ENCODE measurements at regions not wholly inside any gene's neighbourhood (a gene's known extent, or its start where the extent isn't known, plus 50 kb on each side); places are given as distances from the start of the nearest gene placed in this dataset.

- no peak for DNase-seq
- POLR2A ChIA-PET = no interaction called here
- Histone ChIP-seq H3K4me3 (ENCODE audit: control insufficient read depth in 1 of 7, extremely low read depth in 1 of 7, insufficient read depth in 4 of 7, low read depth in 2 of 7, low read length in 6 of 7) (no peak overlapping the region), H3K27ac (ENCODE audit: insufficient read depth in 1 of 2, low read depth in 1 of 2, low read length in 2 of 2, poor library complexity in 1 of 2, severe bottlenecking in 2 of 2) (no peak overlapping the region), H3K4me1 (ENCODE audit: control extremely low read depth in 1 of 4, control insufficient read depth in 4 of 4, insufficient read depth in 4 of 4, low read length in 3 of 4) (no peaks in the 10 kb centered on the region), H3K27me3 (replicated peaks in 2 of 5; ENCODE audit: control insufficient read depth in 4 of 5, insufficient read depth in 5 of 5, low read length in 4 of 5) (peaks cover 0 to 2% (median 0%) of the 10 kb centered on the region in 5 experiments), H3K36me3 (ENCODE audit: control insufficient read depth in 4 of 4, insufficient read depth in 4 of 4, low read length in 3 of 4) (no peaks in the 10 kb centered on the region), H3K9me3 (ENCODE audit: control extremely low read depth in 1 of 5, control insufficient read depth in 4 of 5, insufficient read depth in 2 of 5, low read depth in 1 of 5, low read length in 4 of 5) (no peaks in the 10 kb centered on the region)
- 94% methylated on average over 4 of the region's 5 CpGs for WGBS (ENCODE audit: insufficient coverage)
- CTCF ChIA-PET = no interaction called here
Measured at GRCh38 chr3:64385277-64385676, 160.0 kb upstream of the PRICKLE2 start.

- CTCF ChIA-PET = interaction anchor here (1.0 kb wide), 1 partner anchor 130 kb away, joined by 4 read pairs; no protein-coding TSS in a partner anchor
- no peak for DNase-seq
- H3K4me3 ChIP-seq (ENCODE audit: control insufficient read depth in 1 of 7, extremely low read depth in 1 of 7, insufficient read depth in 4 of 7, low read depth in 2 of 7, low read length in 6 of 7) = no peak overlapping the region
- no peaks in the 10 kb centered on the region for H3K36me3 ChIP-seq (ENCODE audit: control insufficient read depth in 4 of 4, insufficient read depth in 4 of 4, low read length in 3 of 4)
- H3K9me3 ChIP-seq (ENCODE audit: control extremely low read depth in 1 of 5, control insufficient read depth in 4 of 5, insufficient read depth in 2 of 5, low read depth in 1 of 5, low read length in 4 of 5) = no peaks in the 10 kb centered on the region
- 100% methylated on average over 2 of the region's 3 CpGs for WGBS (ENCODE audit: insufficient coverage)
- H3K4me1 ChIP-seq (ENCODE audit: control extremely low read depth in 1 of 4, control insufficient read depth in 4 of 4, insufficient read depth in 4 of 4, low read length in 3 of 4) = no peaks in the 10 kb centered on the region
- H3K27me3 ChIP-seq (replicated peaks in 2 of 5; ENCODE audit: control insufficient read depth in 4 of 5, insufficient read depth in 5 of 5, low read length in 4 of 5) = peaks cover 0 to 2% (median 0%) of the 10 kb centered on the region in 5 experiments
- POLR2A ChIA-PET = no interaction called here
- no peak overlapping the region for H3K27ac ChIP-seq (ENCODE audit: insufficient read depth in 1 of 2, low read depth in 1 of 2, low read length in 2 of 2, poor library complexity in 1 of 2, severe bottlenecking in 2 of 2)
Measured at GRCh38 chr3:64384561-64384960, 159.3 kb upstream of the PRICKLE2 start.

- WGBS (ENCODE audit: insufficient coverage) = no CpG with 5 or more reads among the region's 2 CpGs
- Histone ChIP-seq H3K27me3 (replicated peaks in 2 of 5; ENCODE audit: control insufficient read depth in 4 of 5, insufficient read depth in 5 of 5, low read length in 4 of 5) (peaks cover 0 to 2% (median 0%) of the 10 kb centered on the region in 5 experiments), H3K36me3 (ENCODE audit: control insufficient read depth in 4 of 4, insufficient read depth in 4 of 4, low read length in 3 of 4) (no peaks in the 10 kb centered on the region), H3K9me3 (ENCODE audit: control extremely low read depth in 1 of 5, control insufficient read depth in 4 of 5, insufficient read depth in 2 of 5, low read depth in 1 of 5, low read length in 4 of 5) (no peaks in the 10 kb centered on the region), H3K4me3 (ENCODE audit: control insufficient read depth in 1 of 7, extremely low read depth in 1 of 7, insufficient read depth in 4 of 7, low read depth in 2 of 7, low read length in 6 of 7) (no peak overlapping the region), H3K4me1 (ENCODE audit: control extremely low read depth in 1 of 4, control insufficient read depth in 4 of 4, insufficient read depth in 4 of 4, low read length in 3 of 4) (no peaks in the 10 kb centered on the region), H3K27ac (ENCODE audit: insufficient read depth in 1 of 2, low read depth in 1 of 2, low read length in 2 of 2, poor library complexity in 1 of 2, severe bottlenecking in 2 of 2) (no peak overlapping the region)
- ChIA-PET POLR2A (no interaction called here), CTCF (no interaction called here)
- DNase-seq = no peak
Measured at GRCh38 chr3:64382153-64382552, 156.9 kb upstream of the PRICKLE2 start.

- Histone ChIP-seq H3K27ac (ENCODE audit: insufficient read depth in 1 of 2, low read depth in 1 of 2, low read length in 2 of 2, poor library complexity in 1 of 2, severe bottlenecking in 2 of 2) (no peak overlapping the region), H3K36me3 (ENCODE audit: control insufficient read depth in 4 of 4, insufficient read depth in 4 of 4, low read length in 3 of 4) (no peaks in the 10 kb centered on the region), H3K9me3 (ENCODE audit: control extremely low read depth in 1 of 5, control insufficient read depth in 4 of 5, insufficient read depth in 2 of 5, low read depth in 1 of 5, low read length in 4 of 5) (no peaks in the 10 kb centered on the region), H3K4me1 (ENCODE audit: control extremely low read depth in 1 of 4, control insufficient read depth in 4 of 4, insufficient read depth in 4 of 4, low read length in 3 of 4) (no peaks in the 10 kb centered on the region), H3K27me3 (replicated peaks in 2 of 5; ENCODE audit: control insufficient read depth in 4 of 5, insufficient read depth in 5 of 5, low read length in 4 of 5) (peaks cover 0 to 2% (median 0%) of the 10 kb centered on the region in 5 experiments), H3K4me3 (ENCODE audit: control insufficient read depth in 1 of 7, extremely low read depth in 1 of 7, insufficient read depth in 4 of 7, low read depth in 2 of 7, low read length in 6 of 7) (no peak overlapping the region)
- WGBS (ENCODE audit: insufficient coverage) = 76% methylated on average over 4 of the region's 4 CpGs
- CTCF ChIA-PET = no interaction called here
- DNase-seq = no peak
- POLR2A ChIA-PET = no interaction called here
Measured at GRCh38 chr3:64381367-64381766, 156.1 kb upstream of the PRICKLE2 start.

DNA sequence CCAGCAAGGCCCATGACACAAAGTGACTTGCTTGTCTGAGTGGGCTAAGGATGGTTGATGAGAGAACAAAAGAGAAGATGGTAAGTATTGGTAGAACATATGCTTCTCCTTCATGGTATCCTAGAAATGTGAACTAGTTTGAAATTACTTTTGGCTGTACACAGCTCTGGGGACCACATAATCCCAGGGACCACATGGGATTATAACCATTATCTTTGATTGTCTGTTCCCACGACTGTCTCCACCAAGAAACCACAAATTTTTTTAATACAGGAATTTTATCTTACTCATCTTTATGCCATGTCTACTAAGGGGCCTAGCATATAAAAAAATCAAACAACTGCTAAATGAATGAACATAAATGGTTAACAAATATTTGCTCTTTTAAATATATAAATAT lies 155.3 kb upstream of the PRICKLE2 start:
- CTCF ChIA-PET = no interaction called here
- POLR2A ChIA-PET = no interaction called here
- no peak overlapping the region for H3K4me3 ChIP-seq (ENCODE audit: control insufficient read depth in 1 of 7, extremely low read depth in 1 of 7, insufficient read depth in 4 of 7, low read depth in 2 of 7, low read length in 6 of 7)
- no peaks in the 10 kb centered on the region for H3K36me3 ChIP-seq (ENCODE audit: control insufficient read depth in 4 of 4, insufficient read depth in 4 of 4, low read length in 3 of 4)
- peaks cover 0 to 7% (median 0%) of the 10 kb centered on the region in 5 experiments for H3K9me3 ChIP-seq (ENCODE audit: control extremely low read depth in 1 of 5, control insufficient read depth in 4 of 5, insufficient read depth in 2 of 5, low read depth in 1 of 5, low read length in 4 of 5)
- WGBS (ENCODE audit: insufficient coverage) = 100% methylated on average over 1 of the region's 1 CpG
- H3K27ac ChIP-seq (ENCODE audit: insufficient read depth in 1 of 2, low read depth in 1 of 2, low read length in 2 of 2, poor library complexity in 1 of 2, severe bottlenecking in 2 of 2) = no peak overlapping the region
- H3K27me3 ChIP-seq (replicated peaks in 2 of 5; ENCODE audit: control insufficient read depth in 4 of 5, insufficient read depth in 5 of 5, low read length in 4 of 5) = no peaks in the 10 kb centered on the region
- H3K4me1 ChIP-seq (ENCODE audit: control extremely low read depth in 1 of 4, control insufficient read depth in 4 of 4, insufficient read depth in 4 of 4, low read length in 3 of 4) = no peaks in the 10 kb centered on the region
- no peak for DNase-seq

- H3K4me1 ChIP-seq (ENCODE audit: control extremely low read depth in 1 of 4, control insufficient read depth in 4 of 4, insufficient read depth in 4 of 4, low read length in 3 of 4) = no peaks in the 10 kb centered on the region
- ChIA-PET POLR2A (no interaction called here), CTCF (interaction anchor here (0.7 to 1.3 kb wide), 2 partner anchors 10 to 18 kb away, joined by 3 read pairs; no protein-coding TSS in a partner anchor)
- no peaks in the 10 kb centered on the region for H3K36me3 ChIP-seq (ENCODE audit: control insufficient read depth in 4 of 4, insufficient read depth in 4 of 4, low read length in 3 of 4)
- H3K27ac ChIP-seq (ENCODE audit: insufficient read depth in 1 of 2, low read depth in 1 of 2, low read length in 2 of 2, poor library complexity in 1 of 2, severe bottlenecking in 2 of 2) = no peak overlapping the region
- no peak overlapping the region for H3K4me3 ChIP-seq (ENCODE audit: control insufficient read depth in 1 of 7, extremely low read depth in 1 of 7, insufficient read depth in 4 of 7, low read depth in 2 of 7, low read length in 6 of 7)
- 97% methylated on average over 3 of the region's 5 CpGs for WGBS (ENCODE audit: insufficient coverage)
- H3K9me3 ChIP-seq (ENCODE audit: control extremely low read depth in 1 of 5, control insufficient read depth in 4 of 5, insufficient read depth in 2 of 5, low read depth in 1 of 5, low read length in 4 of 5) = peaks cover 0 to 7% (median 0%) of the 10 kb centered on the region in 5 experiments
- no peaks in the 10 kb centered on the region for H3K27me3 ChIP-seq (replicated peaks in 2 of 5; ENCODE audit: control insufficient read depth in 4 of 5, insufficient read depth in 5 of 5, low read length in 4 of 5)
- no peak for DNase-seq
Measured at GRCh38 chr3:64379221-64379620, 154.0 kb upstream of the PRICKLE2 start.

DNA sequence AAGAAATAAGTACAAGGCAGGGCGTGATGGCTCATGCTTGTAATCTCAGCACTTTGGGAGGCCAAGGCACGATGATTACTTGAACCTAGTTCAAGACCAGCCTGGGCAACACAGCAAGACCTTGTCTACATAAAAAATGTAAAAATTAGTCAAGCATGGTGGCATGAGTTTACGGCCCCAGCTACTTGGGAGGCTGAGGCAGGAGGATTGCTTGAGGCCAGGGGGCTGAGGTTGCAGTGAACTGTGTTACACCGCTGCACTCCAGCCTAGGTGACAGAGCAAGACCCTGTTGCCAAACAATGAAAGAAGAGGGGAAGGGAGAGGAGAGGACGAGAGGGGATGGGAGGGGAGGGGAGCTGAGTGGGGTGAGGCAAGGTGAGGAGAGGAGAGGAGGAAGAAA lies 152.7 kb upstream of the PRICKLE2 start:
- H3K36me3 ChIP-seq (ENCODE audit: control insufficient read depth in 4 of 4, insufficient read depth in 4 of 4, low read length in 3 of 4) = no peaks in the 10 kb centered on the region
- no peak overlapping the region for H3K27ac ChIP-seq (ENCODE audit: insufficient read depth in 1 of 2, low read depth in 1 of 2, low read length in 2 of 2, poor library complexity in 1 of 2, severe bottlenecking in 2 of 2)
- H3K27me3 ChIP-seq (replicated peaks in 2 of 5; ENCODE audit: control insufficient read depth in 4 of 5, insufficient read depth in 5 of 5, low read length in 4 of 5) = no peaks in the 10 kb centered on the region
- peaks cover 0 to 7% (median 0%) of the 10 kb centered on the region in 5 experiments for H3K9me3 ChIP-seq (ENCODE audit: control extremely low read depth in 1 of 5, control insufficient read depth in 4 of 5, insufficient read depth in 2 of 5, low read depth in 1 of 5, low read length in 4 of 5)
- CTCF ChIA-PET = no interaction called here
- no peaks in the 10 kb centered on the region for H3K4me1 ChIP-seq (ENCODE audit: control extremely low read depth in 1 of 4, control insufficient read depth in 4 of 4, insufficient read depth in 4 of 4, low read length in 3 of 4)
- POLR2A ChIA-PET = no interaction called here
- no peak for DNase-seq
- 94% methylated on average over 2 of the region's 5 CpGs for WGBS (ENCODE audit: insufficient coverage)
- H3K4me3 ChIP-seq (ENCODE audit: control insufficient read depth in 1 of 7, extremely low read depth in 1 of 7, insufficient read depth in 4 of 7, low read depth in 2 of 7, low read length in 6 of 7) = no peak overlapping the region
